RWPE2 (cell line): ENCODE measurements at regions not wholly inside any gene's neighbourhood (a gene's known extent, or its start where the extent isn't known, plus 50 kb on each side); places are given as distances from the start of the nearest gene placed in this dataset.

Experiments used
- ATAC-seq: fragments of 200-7000 bp; cut with Tn5 transposase; 3 replicates; pipeline ENCODE4 v1.9.1; 2021; ENCODE audit warnings: low read depth
- DNase-seq: peaks from one replicate; pipeline ENCODE4 v3.0.0-alpha.2; 2020; ENCODE audit warnings: low spot score
- H3K27ac ChIP-seq: fragments of 450-650 bp; 2 replicates; pipeline ENCODE4 v1.5.1; 2017; ENCODE audit warnings: mild to moderate bottlenecking; ENCODE audit not compliant: poor library complexity, severe bottlenecking
- H3K27me3 ChIP-seq: fragments of 250-450 bp; sonication (Bioruptor Pico); 2 replicates; pipeline ENCODE4 v1.5.1; 2021; ENCODE audit warnings: mild to moderate bottlenecking, moderate library complexity; ENCODE audit not compliant: insufficient read depth, poor library complexity, severe bottlenecking
- H3K36me3 ChIP-seq: fragments of 250-450 bp; sonication (Bioruptor Pico); 2 replicates; pipeline ENCODE4 v1.5.1; 2020; ENCODE audit warnings: low read depth, mild to moderate bottlenecking, moderate library complexity
- H3K4me1 ChIP-seq: fragments of 250-450 bp; sonication (Bioruptor Pico); 2 replicates; pipeline ENCODE4 v1.5.1; 2021; ENCODE audit warnings: mild to moderate bottlenecking, moderate library complexity; ENCODE audit not compliant: insufficient read depth, poor library complexity, severe bottlenecking
- H3K4me3 ChIP-seq: fragments of 250-450 bp; sonication (Bioruptor Pico); 2 replicates; pipeline ENCODE4 v1.5.1; 2021; ENCODE audit warnings: mild to moderate bottlenecking, moderate library complexity; ENCODE audit not compliant: severe bottlenecking
- H3K9me3 ChIP-seq: fragments of 250-450 bp; sonication (Bioruptor Pico); 2 replicates; pipeline ENCODE4 v1.5.1; 2021; ENCODE audit warnings: mild to moderate bottlenecking, moderate library complexity; ENCODE audit not compliant: severe bottlenecking
- TF ChIP-seq, protein P1 (sequence below): fragments of 450-650 bp; IDR thresholded peaks from one replicate; pipeline ENCODE4 v1.5.1; 2017; ENCODE audit warnings: mild to moderate bottlenecking, moderate library complexity; ENCODE audit not compliant: poor library complexity, severe bottlenecking

DNA sequence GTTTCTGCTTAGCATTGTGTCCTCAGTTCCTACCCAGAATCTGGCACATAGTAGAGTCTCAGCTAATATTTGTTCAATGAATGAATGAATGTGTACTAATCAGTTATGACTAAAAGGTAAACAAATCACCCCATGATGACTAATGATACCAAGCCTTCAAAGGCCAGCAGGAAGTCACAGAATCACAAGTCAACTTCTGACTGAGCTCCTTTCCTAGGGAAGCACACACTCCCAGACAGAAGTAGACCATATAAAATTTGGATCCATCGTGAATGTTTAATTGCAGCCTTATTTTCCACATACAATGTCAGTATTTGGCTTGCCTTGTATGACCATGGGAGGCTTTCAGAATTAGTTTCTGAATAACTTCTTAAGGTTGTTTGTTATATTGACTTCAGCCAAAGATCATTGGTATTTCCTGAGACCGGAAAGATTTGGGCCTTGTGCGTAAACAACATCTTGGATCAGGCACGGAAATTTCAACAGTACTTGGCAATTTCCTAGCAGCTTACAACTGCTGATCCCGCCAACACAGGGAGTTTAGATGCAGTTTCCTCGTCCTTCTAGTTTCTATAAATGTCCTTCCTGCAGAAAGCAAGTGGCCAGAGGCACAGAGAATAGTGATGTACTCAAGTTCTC is 185.9 kb upstream of the ATP1B1 start:
- Histone ChIP-seq H3K27me3 (no peaks in the 10 kb centered on the region), H3K36me3 (no peaks in the 10 kb centered on the region), H3K9me3 (no peaks in the 10 kb centered on the region), H3K4me1 (peaks cover 27% of the 10 kb centered on the region), H3K27ac (peak overlapping the region; percentile 73), H3K4me3 (no peak overlapping the region)
- no peak for DNase-seq
- TF ChIP-seq, protein P1, sequence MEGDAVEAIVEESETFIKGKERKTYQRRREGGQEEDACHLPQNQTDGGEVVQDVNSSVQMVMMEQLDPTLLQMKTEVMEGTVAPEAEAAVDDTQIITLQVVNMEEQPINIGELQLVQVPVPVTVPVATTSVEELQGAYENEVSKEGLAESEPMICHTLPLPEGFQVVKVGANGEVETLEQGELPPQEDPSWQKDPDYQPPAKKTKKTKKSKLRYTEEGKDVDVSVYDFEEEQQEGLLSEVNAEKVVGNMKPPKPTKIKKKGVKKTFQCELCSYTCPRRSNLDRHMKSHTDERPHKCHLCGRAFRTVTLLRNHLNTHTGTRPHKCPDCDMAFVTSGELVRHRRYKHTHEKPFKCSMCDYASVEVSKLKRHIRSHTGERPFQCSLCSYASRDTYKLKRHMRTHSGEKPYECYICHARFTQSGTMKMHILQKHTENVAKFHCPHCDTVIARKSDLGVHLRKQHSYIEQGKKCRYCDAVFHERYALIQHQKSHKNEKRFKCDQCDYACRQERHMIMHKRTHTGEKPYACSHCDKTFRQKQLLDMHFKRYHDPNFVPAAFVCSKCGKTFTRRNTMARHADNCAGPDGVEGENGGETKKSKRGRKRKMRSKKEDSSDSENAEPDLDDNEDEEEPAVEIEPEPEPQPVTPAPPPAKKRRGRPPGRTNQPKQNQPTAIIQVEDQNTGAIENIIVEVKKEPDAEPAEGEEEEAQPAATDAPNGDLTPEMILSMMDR, result no peak
- peak; percentile 46 for ATAC-seq

DNA sequence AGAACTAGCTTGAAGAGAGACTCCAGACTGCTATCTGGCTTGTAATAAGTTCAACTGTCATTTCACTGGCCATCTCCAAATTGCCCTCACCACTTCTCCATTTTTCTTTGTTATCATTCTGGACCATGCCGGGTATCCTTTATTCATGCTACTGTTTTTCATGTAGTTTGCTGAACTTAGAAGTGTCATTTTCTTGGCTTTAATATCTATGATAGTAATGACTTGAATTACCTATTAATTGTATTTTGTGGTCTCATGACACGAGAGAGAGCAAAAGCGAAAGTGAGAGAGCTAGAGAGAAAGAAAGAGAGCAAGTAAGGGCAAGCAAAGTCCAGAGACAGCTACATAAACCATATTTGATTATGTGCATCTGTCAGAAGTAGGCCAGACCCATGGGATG is 184.9 kb upstream of the ATP1B1 start:
- H3K4me3 ChIP-seq, result no peak overlapping the region
- H3K27ac ChIP-seq, result no peak overlapping the region
- DNase-seq (no peak), ATAC-seq (no peak)
- H3K27me3 ChIP-seq, result no peaks in the 10 kb centered on the region
- no peaks in the 10 kb centered on the region for H3K36me3 ChIP-seq
- no peaks in the 10 kb centered on the region for H3K9me3 ChIP-seq
- TF ChIP-seq, protein P1, result no peak
- H3K4me1 ChIP-seq, result peaks cover 27% of the 10 kb centered on the region

DNA sequence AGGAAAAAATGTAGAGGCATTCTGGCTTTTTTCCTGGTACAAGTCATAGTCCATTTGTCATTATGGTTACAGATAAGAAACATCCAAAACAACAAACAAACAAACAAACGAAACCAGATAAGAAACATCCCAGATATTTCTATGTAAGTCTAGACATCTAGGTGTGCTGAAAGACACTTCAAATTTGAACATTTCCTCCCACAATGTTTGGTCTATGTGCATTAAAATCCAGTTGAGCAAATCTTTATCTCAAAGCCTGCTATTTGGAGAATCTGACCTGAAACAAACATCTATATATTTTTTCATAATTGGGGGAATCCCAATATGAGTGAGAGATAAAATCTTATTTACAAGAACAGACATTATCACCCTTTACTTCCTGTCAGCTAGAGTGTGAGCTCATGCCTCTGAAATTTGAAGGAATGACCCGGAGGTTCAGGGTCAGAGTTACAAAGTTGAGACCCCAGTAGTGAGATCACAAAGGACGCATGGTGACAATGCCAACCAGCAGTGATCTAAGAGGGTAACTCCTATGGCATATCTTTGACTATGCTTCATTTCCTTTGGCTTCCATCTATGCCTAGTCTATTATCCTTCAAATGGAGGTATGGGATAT is 182.9 kb upstream of the ATP1B1 start:
- DNase-seq (no peak), ATAC-seq (no peak)
- no peak overlapping the region for H3K27ac ChIP-seq
- H3K4me3 ChIP-seq, result no peak overlapping the region
- H3K9me3 ChIP-seq, result no peaks in the 10 kb centered on the region
- H3K4me1 ChIP-seq, result peaks cover 23% of the 10 kb centered on the region
- TF ChIP-seq, protein P1, result no peak
- H3K27me3 ChIP-seq, result no peaks in the 10 kb centered on the region
- H3K36me3 ChIP-seq, result no peaks in the 10 kb centered on the region

DNA sequence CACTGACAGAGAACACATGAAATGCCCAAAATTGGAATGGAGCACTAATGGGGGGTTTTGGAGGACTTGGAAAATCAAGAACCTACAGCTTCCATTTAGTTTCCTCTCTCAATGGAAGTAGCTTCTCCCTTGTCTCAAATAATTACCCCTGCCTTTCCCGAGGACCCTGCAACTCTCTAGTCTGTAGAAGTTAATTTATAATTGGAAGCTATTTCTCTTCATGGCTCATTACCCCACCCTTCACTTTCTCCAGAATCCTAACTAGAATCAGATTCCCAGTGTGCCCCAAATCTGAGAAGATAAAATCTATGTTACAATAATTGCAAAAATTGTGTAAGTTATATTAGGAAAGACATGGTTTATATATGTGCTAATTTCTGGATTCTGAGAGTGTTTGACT is 181.5 kb upstream of the ATP1B1 start:
- DNase-seq (no peak), ATAC-seq (no peak)
- Histone ChIP-seq H3K4me1 (peaks cover 9% of the 10 kb centered on the region), H3K27ac (no peak overlapping the region), H3K27me3 (no peaks in the 10 kb centered on the region), H3K9me3 (no peaks in the 10 kb centered on the region), H3K36me3 (no peaks in the 10 kb centered on the region), H3K4me3 (no peak overlapping the region)
- TF ChIP-seq, protein P1, result no peak

DNA sequence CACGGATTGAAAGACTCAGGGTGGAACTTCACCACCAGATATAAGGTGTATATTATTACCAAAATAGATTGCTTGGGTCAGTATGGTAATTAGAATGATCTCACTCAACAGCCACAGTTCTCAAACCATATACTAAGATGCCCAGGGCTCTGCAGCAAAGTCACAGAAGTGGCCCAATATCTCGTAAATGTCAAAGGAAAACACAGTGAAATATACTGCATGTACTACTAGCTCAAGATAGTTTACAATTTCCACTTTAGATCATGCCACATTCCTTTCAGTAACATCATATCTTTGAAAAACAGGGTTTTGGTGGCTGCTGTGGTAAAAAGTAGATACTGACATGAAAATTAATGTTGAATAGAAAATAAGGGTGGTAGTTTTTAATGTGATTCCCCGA is 180.3 kb upstream of the ATP1B1 start:
- Histone ChIP-seq H3K4me1 (no peaks in the 10 kb centered on the region), H3K4me3 (no peak overlapping the region), H3K27ac (no peak overlapping the region), H3K9me3 (no peaks in the 10 kb centered on the region), H3K36me3 (no peaks in the 10 kb centered on the region), H3K27me3 (no peaks in the 10 kb centered on the region)
- no peak for ATAC-seq
- no peak for DNase-seq
- TF ChIP-seq, protein P1, result no peak
